HepG2 (cell line): ENCODE measurements at regions not wholly inside any gene's neighbourhood (a gene's known extent, or its start where the extent isn't known, plus 50 kb on each side); places are given as distances from the start of the nearest gene placed in this dataset.

Experiments used
- ATAC-seq: fragments of 200-7000 bp; cut with Tn5 transposase; 3 replicates; pipeline ENCODE4 v1.9.1; 2020; ENCODE audit warnings: mild to moderate bottlenecking, moderate library complexity
- BruUV-seq: library from RNA; stranded (reverse); fragments of 400-500 nt; replicated peaks from 2 replicates; lab custom pipeline; 2021; lab: Mats Ljungman, UMichigan
- CTCF ChIA-PET: fragments of 300-600 bp; formaldehyde crosslinking; extraction: SDS; loops from one replicate; lab custom pipeline; 2021; ENCODE audit warnings: low total read pairs, inconsistent platforms, low intra/inter-chr PET ratio; lab: Yijun Ruan, JAX
- POLR2A ChIA-PET: fragments of 350-600 bp; sonication (Branson Sonifier 250); formaldehyde crosslinking; loops from one replicate; lab custom pipeline; 2020; ENCODE audit warnings: antibody characterized with exemption, inconsistent platforms; lab: Yijun Ruan, JAX
- DNase-seq: peaks from one replicate; pipeline ENCODE4 v3.0.0-alpha.2; 2015; ENCODE audit warnings: low spot score
- FAIRE-seq: peaks from 3 replicates; lab custom pipeline; 2011; peaks lifted over from hg19 to GRCh38; lab: Jason Lieb, UNC
- H2AFZ ChIP-seq: one replicate; pipeline ENCODE4 v1.6.1; 2011; ENCODE audit warnings: low read length, inconsistent platforms
- H3K27ac ChIP-seq: fragments of 300-600 bp; 3 replicates; pipeline ENCODE4 v1.8.0; 2011; ENCODE audit warnings: mixed run types, mild to moderate bottlenecking, mixed read lengths, low read length, inconsistent platforms; ENCODE audit not compliant: insufficient read depth; ENCODE audit errors: extremely low read length
- H3K27me3 ChIP-seq, 2 experiments: fragments of 200-600 bp in 1 of 2; 2 replicates in 1 of 2; 3 replicates in 1 of 2; pipeline versions ENCODE4 v1.6.0 to v1.8.0; 2011; ENCODE audit warnings: low read length in 2 of 2, mild to moderate bottlenecking in 2 of 2, moderate library complexity in 2 of 2, inconsistent platforms in 1 of 2; ENCODE audit not compliant: insufficient read depth in 2 of 2, control insufficient read depth in 1 of 2
- H3K36me3 ChIP-seq, 2 experiments: fragments of 200-600 bp in 1 of 2; replicated peaks in 1 of 2; 2 replicates in 1 of 2; 3 replicates in 1 of 2; pipeline versions ENCODE4 v1.5.1 to v1.8.0; 2011; ENCODE audit warnings: low read length in 2 of 2, inconsistent platforms in 1 of 2; ENCODE audit not compliant: insufficient read depth in 2 of 2, control insufficient read depth in 1 of 2
- H3K4me1 ChIP-seq: 2 replicates; pipeline ENCODE4 v1.5.1; 2012; ENCODE audit warnings: low read length, inconsistent platforms; ENCODE audit not compliant: insufficient read depth
- H3K4me2 ChIP-seq: 2 replicates; pipeline ENCODE4 v1.6.0; 2011; ENCODE audit warnings: low read depth, low read length, inconsistent platforms
- H3K4me3 ChIP-seq, 3 experiments: fragments of 200-600 bp in 1 of 3; sonication (generic), shearing (Covaris generic) in 1 of 3; replicated peaks in 1 of 3; 2 replicates each; pipeline ENCODE4 v1.5.1; 2011 to 2016; ENCODE audit warnings: low read length in 3 of 3, inconsistent platforms in 2 of 3, low read depth in 2 of 3, mild to moderate bottlenecking in 2 of 3, control low read depth in 1 of 3, mixed read lengths in 1 of 3; ENCODE audit not compliant: insufficient read depth in 1 of 3
- H3K79me2 ChIP-seq: one replicate; pipeline ENCODE4 v1.6.1; 2011; ENCODE audit warnings: low read length, inconsistent platforms; ENCODE audit not compliant: insufficient read depth
- H3K9ac ChIP-seq: 2 replicates; pipeline ENCODE4 v1.6.0; 2011; ENCODE audit warnings: mild to moderate bottlenecking, low read depth, low read length, inconsistent platforms; ENCODE audit not compliant: insufficient read depth
- H3K9me3 ChIP-seq: 2 replicates; pipeline ENCODE4 v1.5.1; 2012; ENCODE audit warnings: mild to moderate bottlenecking, low read length
- H4K20me1 ChIP-seq: 2 replicates; pipeline ENCODE4 v1.6.0; 2011; ENCODE audit warnings: inconsistent platforms, mild to moderate bottlenecking, low read length, moderate library complexity; ENCODE audit not compliant: insufficient read depth
- AGO2 ChIP-seq: fragments of 200-400 bp; formaldehyde crosslinking; optimal IDR thresholded peaks from 2 replicates; pipeline ENCODE3; 2017; ENCODE audit warnings: mild to moderate bottlenecking, low read depth, low read length, moderate library complexity
- AKAP8 ChIP-seq: sonication (generic); formaldehyde crosslinking; IDR thresholded peaks from 2 replicates; pipeline ENCODE4 v1.5.1; 2020; ENCODE audit warnings: mild to moderate bottlenecking, missing genetic modification reagents
- FOSL1 ChIP-seq: sonication (generic); formaldehyde crosslinking; IDR thresholded peaks from 2 replicates; pipeline ENCODE4 v1.9.0; 2021; ENCODE audit warnings: missing genetic modification reagents, borderline replicate concordance
- ZNF232 ChIP-seq: sonication (generic); formaldehyde crosslinking; IDR thresholded peaks from 2 replicates; pipeline ENCODE4 v1.4.0; 2020; ENCODE audit warnings: missing genetic modification reagents, borderline replicate concordance
- ZNF264 ChIP-seq: sonication (generic); formaldehyde crosslinking; IDR thresholded peaks from 2 replicates; pipeline ENCODE4 v1.4.0; 2020; ENCODE audit warnings: missing genetic modification reagents
- ZNF318 ChIP-seq: sonication (generic); formaldehyde crosslinking; IDR thresholded peaks from 2 replicates; pipeline ENCODE4 v1.4.0; 2020; ENCODE audit warnings: mild to moderate bottlenecking, missing genetic modification reagents
- ZNF747 ChIP-seq: sonication (generic); formaldehyde crosslinking; IDR thresholded peaks from 2 replicates; pipeline ENCODE4 v1.8.1; 2023; ENCODE audit warnings: missing genetic modification reagents, mild to moderate bottlenecking, borderline replicate concordance
- ZSCAN25 ChIP-seq: sonication (generic); formaldehyde crosslinking; IDR thresholded peaks from 2 replicates; pipeline ENCODE4 v1.8.0; 2022; ENCODE audit warnings: mild to moderate bottlenecking, missing genetic modification reagents
- WGBS: methylation state at CpG from one replicate; pipeline ENCODE4 v1.1.6; 2017; ENCODE audit warnings: low lambda C conversion rate; 5-methylcytosine and 5-hydroxymethylcytosine counted together
- in situ Hi-C: cut with HindIII; loops from 2 replicates; pipeline ENCODE4 v1.10.0; 2017; ENCODE audit warnings: low pct_unique_long_range_greater_than_20kb; ENCODE audit not compliant: extremely low pct_ligation_motif_present
- intact Hi-C: fragments of 100-400 bp; cut with micrococcal nuclease; formaldehyde crosslinking; loops from one replicate; pipeline ENCODE4 v1.10.0; 2022; ENCODE audit not compliant: unreplicated experiment
- TF ChIP-seq, protein P1 (sequence below): sonication (generic); formaldehyde crosslinking; IDR thresholded peaks from 2 replicates; pipeline ENCODE4 v1.5.0; 2020; ENCODE audit warnings: mild to moderate bottlenecking, missing genetic modification reagents, borderline replicate concordance

- H3K36me3 ChIP-seq = no peaks in the 10 kb centered on the region
- FAIRE-seq = no peak
- no peak overlapping the region for H3K27ac ChIP-seq
- H3K4me1 ChIP-seq = no peaks in the 10 kb centered on the region
- 0% methylated on average over 1 of the region's 1 CpG for WGBS
- H3K4me2 ChIP-seq = no peak overlapping the region
- POLR2A ChIA-PET = no interaction called here
- H3K9me3 ChIP-seq = peaks cover 32% of the 10 kb centered on the region
- CTCF ChIA-PET = no interaction called here
- no peaks in the 10 kb centered on the region for H3K27me3 ChIP-seq
- no peaks in the 10 kb centered on the region for H3K79me2 ChIP-seq
- H3K9ac ChIP-seq = no peak overlapping the region
- no peak overlapping the region for H2AFZ ChIP-seq
- intact Hi-C loops = no loop called here
- DNase-seq = no peak
- in situ Hi-C loops = no loop called here
- H3K4me3 ChIP-seq = no peak overlapping the region
- BruUV-seq = no TSS peak
- no peaks in the 10 kb centered on the region for H4K20me1 ChIP-seq
- no peak for ATAC-seq
- no peak for TF ChIP-seq ZSCAN25 (CRISPR knock-in tag)
- no peak for TF ChIP-seq ZNF747 (CRISPR knock-in tag)
- TF ChIP-seq ZNF264 (CRISPR knock-in tag) = no peak
- no peak for TF ChIP-seq FOSL1 (CRISPR knock-in tag)
- TF ChIP-seq, protein P1, sequence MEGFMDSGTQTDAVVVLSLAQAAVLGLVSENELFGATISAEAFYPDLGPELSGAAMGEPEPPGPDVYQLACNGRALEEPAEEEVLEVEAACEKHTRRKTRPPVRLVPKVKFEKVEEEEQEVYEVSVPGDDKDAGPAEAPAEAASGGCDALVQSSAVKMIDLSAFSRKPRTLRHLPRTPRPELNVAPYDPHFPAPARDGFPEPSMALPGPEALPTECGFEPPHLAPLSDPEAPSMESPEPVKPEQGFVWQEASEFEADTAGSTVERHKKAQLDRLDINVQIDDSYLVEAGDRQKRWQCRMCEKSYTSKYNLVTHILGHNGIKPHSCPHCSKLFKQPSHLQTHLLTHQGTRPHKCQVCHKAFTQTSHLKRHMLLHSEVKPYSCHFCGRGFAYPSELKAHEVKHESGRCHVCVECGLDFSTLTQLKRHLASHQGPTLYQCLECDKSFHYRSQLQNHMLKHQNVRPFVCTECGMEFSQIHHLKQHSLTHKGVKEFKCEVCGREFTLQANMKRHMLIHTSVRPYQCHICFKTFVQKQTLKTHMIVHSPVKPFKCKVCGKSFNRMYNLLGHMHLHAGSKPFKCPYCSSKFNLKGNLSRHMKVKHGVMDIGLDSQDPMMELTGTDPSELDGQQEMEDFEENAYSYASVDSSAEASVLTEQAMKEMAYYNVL (CRISPR knock-in tag) = no peak
- TF ChIP-seq AGO2 = no peak
- no peak for TF ChIP-seq ZNF232 (CRISPR knock-in tag)
- no peak for TF ChIP-seq ZNF318
- no peak for TF ChIP-seq AKAP8 (CRISPR knock-in tag)
Observed at GRCh38 chr2:51579412-51579811, 547.5 kb upstream of the NRXN1 start.
